K562 (cell line): ENCODE measurements at regions not wholly inside any gene's neighbourhood (a gene's known extent, or its start where the extent isn't known, plus 50 kb on each side); places are given as distances from the start of the nearest gene placed in this dataset.
A peak's percentile ranks its signal among the peaks of the same experiment; 100 is the strongest.

Experiments used
- DMBX1 ChIP-seq: fragments of 250-450 bp; sonication (Bioruptor Pico); IDR thresholded peaks from 2 replicates; pipeline ENCODE4 v1.8.0; 2022; ENCODE audit warnings: inconsistent platforms, mild to moderate bottlenecking, moderate library complexity, borderline replicate concordance
- GTF2E2 ChIP-seq: fragments of 200-800 bp; sonication (Bioruptor generic); IDR thresholded peaks from 2 replicates; pipeline ENCODE4 v1.6.1; 2016; ENCODE audit warnings: missing genetic modification characterization, missing compliant biosample characterization
- MEF2A ChIP-seq: IDR thresholded peaks from 2 replicates; pipeline ENCODE4 v1.6.1; 2011; ENCODE audit warnings: low read depth, mild to moderate bottlenecking, low read length, moderate library complexity; ENCODE audit not compliant: control insufficient read depth
- MYNN ChIP-seq, 2 experiments: sonication (generic); formaldehyde crosslinking in 1 of 2; IDR thresholded peaks; 2 replicates each; pipeline versions ENCODE4 v1.5.0 to v1.6.1; 2016 to 2020; ENCODE audit warnings: antibody characterized with exemption in 1 of 2, missing genetic modification reagents in 1 of 2
- NR2C2 ChIP-seq, 2 experiments: fragments of 200-800 bp in 1 of 2; sonication (Bioruptor generic) in 1 of 2; sonication (generic) in 1 of 2; formaldehyde crosslinking in 1 of 2; IDR thresholded peaks; 2 replicates each; pipeline versions ENCODE4 v1.6.1 to v1.8.0; 2016 to 2022; ENCODE audit warnings: mild to moderate bottlenecking in 1 of 2, missing compliant biosample characterization in 1 of 2, missing genetic modification characterization in 1 of 2, missing genetic modification reagents in 1 of 2
- PHB2 ChIP-seq: fragments of 450-650 bp; IDR thresholded peaks from 2 replicates; pipeline ENCODE4 v1.6.1; 2017; ENCODE audit warnings: low read depth
- STAT5B ChIP-seq: fragments of 250-450 bp; sonication (Bioruptor Pico); IDR thresholded peaks from 2 replicates; pipeline ENCODE4 v1.8.0; 2021; ENCODE audit warnings: mild to moderate bottlenecking, inconsistent platforms
- TAF9B ChIP-seq: fragments of 450-650 bp; IDR thresholded peaks from 2 replicates; pipeline ENCODE4 v1.6.1; 2018; ENCODE audit warnings: mild to moderate bottlenecking; ENCODE audit not compliant: partially characterized antibody
- XRCC4 ChIP-seq: IDR thresholded peaks from one replicate; pipeline ENCODE4 v1.6.1; 2011; ENCODE audit not compliant: insufficient read depth, insufficient read length; ENCODE audit errors: extremely low read depth
- ZBTB11 ChIP-seq, 3 experiments: fragments of 200-800 bp in 1 of 3; fragments of 250-450 bp in 1 of 3; fragments of 450-650 bp in 1 of 3; sonication (Bioruptor Pico) in 1 of 3; sonication (Bioruptor generic) in 1 of 3; formaldehyde crosslinking in 1 of 3; IDR thresholded peaks; 2 replicates each; pipeline versions ENCODE4 v1.6.1 to v1.8.0; 2016 to 2022; ENCODE audit warnings: mild to moderate bottlenecking in 2 of 3, missing genetic modification characterization in 2 of 3, missing compliant biosample characterization in 1 of 3, moderate library complexity in 1 of 3
- ZNF511 ChIP-seq: sonication (generic); formaldehyde crosslinking; IDR thresholded peaks from 2 replicates; pipeline ENCODE4 v1.8.0; 2022; ENCODE audit warnings: mild to moderate bottlenecking, missing genetic modification reagents
- TF ChIP-seq, protein P1 (sequence below): sonication (generic); formaldehyde crosslinking; IDR thresholded peaks from 2 replicates; pipeline ENCODE4 v1.8.0; 2022; ENCODE audit warnings: missing genetic modification reagents, mild to moderate bottlenecking, moderate library complexity, borderline replicate concordance
- TF ChIP-seq, protein P2 (sequence below): fragments of 450-650 bp; formaldehyde crosslinking; conservative IDR thresholded peaks from 2 replicates; pipeline ENCODE4 v1.4.0; 2022; ENCODE audit warnings: mild to moderate bottlenecking, missing genetic modification characterization
- TF ChIP-seq, protein P3 (sequence below), 2 experiments: IDR thresholded peaks in 1 of 2; conservative IDR thresholded peaks in 1 of 2; 2 replicates each; pipeline ENCODE4 v1.6.1; 2016; ENCODE audit warnings: low read depth in 2 of 2, mild to moderate bottlenecking in 1 of 2, missing compliant biosample characterization in 1 of 2, missing genetic modification characterization in 1 of 2, moderate library complexity in 1 of 2

DNA sequence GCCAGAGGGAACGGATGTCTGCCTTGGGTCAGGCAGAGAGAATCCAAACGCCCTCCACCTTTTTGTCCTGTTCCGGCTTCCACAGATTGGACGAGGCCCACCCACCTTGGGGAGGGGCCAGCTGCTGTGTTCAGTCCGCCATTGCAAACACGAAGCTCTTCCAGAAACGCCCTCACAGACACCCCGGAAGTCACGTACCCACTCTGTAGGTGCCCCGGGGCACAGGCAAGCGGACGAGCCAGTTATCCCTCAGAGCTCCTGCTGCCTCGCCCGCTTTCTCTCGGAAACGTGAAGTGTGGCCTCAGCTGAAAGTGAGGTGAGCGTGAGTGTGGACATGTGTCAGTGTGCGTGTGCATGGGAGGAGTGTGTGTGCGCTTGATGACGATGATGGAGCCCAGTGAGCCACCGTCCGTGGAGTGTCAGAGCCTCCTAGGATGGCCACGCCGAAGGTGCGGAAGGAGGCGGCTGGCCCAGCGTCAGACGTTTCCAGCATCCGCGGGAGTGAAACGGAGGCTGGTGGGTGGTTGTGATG, 869.2 kb downstream of the TBC1D22A start (continued):
- TF ChIP-seq MYNN (IDR thresholded peaks at IDR 0.05) = peak; percentile 58; the same call in 1 of the 2 replicates
- TF ChIP-seq MYNN (CRISPR knock-in tag; IDR thresholded peaks at IDR 0.05) = no peak
- no peak for TF ChIP-seq XRCC4
- TF ChIP-seq DMBX1 (CRISPR knock-in tag) = no peak
- 0 out of 2 replicates have a peak, but pooled peaks have one; percentile 22 for TF ChIP-seq GTF2E2 (tag)
- no peak for TF ChIP-seq ZBTB11 (CRISPR knock-in tag; IDR thresholded peaks at IDR 0.05)
- TF ChIP-seq STAT5B (CRISPR knock-in tag) = no peak
- no peak for TF ChIP-seq MEF2A
- TF ChIP-seq, protein P1, sequence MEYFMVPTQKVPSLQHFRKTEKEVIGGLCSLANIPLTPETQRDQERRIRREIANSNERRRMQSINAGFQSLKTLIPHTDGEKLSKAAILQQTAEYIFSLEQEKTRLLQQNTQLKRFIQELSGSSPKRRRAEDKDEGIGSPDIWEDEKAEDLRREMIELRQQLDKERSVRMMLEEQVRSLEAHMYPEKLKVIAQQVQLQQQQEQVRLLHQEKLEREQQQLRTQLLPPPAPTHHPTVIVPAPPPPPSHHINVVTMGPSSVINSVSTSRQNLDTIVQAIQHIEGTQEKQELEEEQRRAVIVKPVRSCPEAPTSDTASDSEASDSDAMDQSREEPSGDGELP = peak; percentile 78; the same call in 1 of the 2 replicates
- TF ChIP-seq ZNF511 (CRISPR knock-in tag) = peak; percentile 60; the same call in 1 of the 2 replicates
- TF ChIP-seq, protein P2, sequence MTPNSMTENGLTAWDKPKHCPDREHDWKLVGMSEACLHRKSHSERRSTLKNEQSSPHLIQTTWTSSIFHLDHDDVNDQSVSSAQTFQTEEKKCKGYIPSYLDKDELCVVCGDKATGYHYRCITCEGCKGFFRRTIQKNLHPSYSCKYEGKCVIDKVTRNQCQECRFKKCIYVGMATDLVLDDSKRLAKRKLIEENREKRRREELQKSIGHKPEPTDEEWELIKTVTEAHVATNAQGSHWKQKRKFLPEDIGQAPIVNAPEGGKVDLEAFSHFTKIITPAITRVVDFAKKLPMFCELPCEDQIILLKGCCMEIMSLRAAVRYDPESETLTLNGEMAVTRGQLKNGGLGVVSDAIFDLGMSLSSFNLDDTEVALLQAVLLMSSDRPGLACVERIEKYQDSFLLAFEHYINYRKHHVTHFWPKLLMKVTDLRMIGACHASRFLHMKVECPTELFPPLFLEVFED (CRISPR knock-in tag) = 0 out of 2 replicates have a peak, but pooled peaks have one; percentile 8
- TF ChIP-seq, protein P3, sequence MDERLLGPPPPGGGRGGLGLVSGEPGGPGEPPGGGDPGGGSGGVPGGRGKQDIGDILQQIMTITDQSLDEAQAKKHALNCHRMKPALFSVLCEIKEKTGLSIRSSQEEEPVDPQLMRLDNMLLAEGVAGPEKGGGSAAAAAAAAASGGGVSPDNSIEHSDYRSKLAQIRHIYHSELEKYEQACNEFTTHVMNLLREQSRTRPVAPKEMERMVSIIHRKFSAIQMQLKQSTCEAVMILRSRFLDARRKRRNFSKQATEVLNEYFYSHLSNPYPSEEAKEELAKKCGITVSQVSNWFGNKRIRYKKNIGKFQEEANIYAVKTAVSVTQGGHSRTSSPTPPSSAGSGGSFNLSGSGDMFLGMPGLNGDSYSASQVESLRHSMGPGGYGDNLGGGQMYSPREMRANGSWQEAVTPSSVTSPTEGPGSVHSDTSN (CRISPR knock-in tag; IDR thresholded peaks at IDR 0.05; ENCODE audit: low read depth) = no peak
- TF ChIP-seq, protein P3 (tag; conservative IDR thresholded peaks at IDR 0.05; ENCODE audit: low read depth) = no peak
- TF ChIP-seq TAF9B = peak; percentile 59
- no peak for TF ChIP-seq NR2C2 (CRISPR knock-in tag; IDR thresholded peaks at IDR 0.05)
- peak; percentile 51; the same call in 1 of the 2 replicates for TF ChIP-seq NR2C2 (tag; IDR thresholded peaks at IDR 0.05)
- TF ChIP-seq PHB2 = no peak
